Psoas muscle (tissue), 7 donors: ENCODE measurements at regions not wholly inside any gene's neighbourhood (a gene's known extent, or its start where the extent isn't known, plus 50 kb on each side); places are given as distances from the start of the nearest gene placed in this dataset.

Experiments used
- ATAC-seq, 4 donors: fragments of 200-7000 bp; cut with Tn5 transposase; one replicate each; pipeline ENCODE4 v1.9.1; 2020; ENCODE audit warnings: moderate library complexity in 3 of 4, mild to moderate bottlenecking in 2 of 4
- DNase-seq, 2 donors: peaks; one replicate each; pipeline ENCODE4 v3.0.0-alpha.2; 2020
- H3K27ac ChIP-seq: fragments of 200-600 bp; one replicate; pipeline ENCODE4 v1.8.0; 2022
- H3K27me3 ChIP-seq, 3 donors: fragments of 200-600 bp in 1 of 3; one replicate each; pipeline versions ENCODE4 v1.6.1 to v1.8.0; 2013 to 2022; ENCODE audit warnings: low read length in 2 of 3, mild to moderate bottlenecking in 2 of 3, moderate library complexity in 1 of 3; ENCODE audit not compliant: insufficient read depth in 3 of 3
- H3K36me3 ChIP-seq, 2 donors: fragments of 200-600 bp in 1 of 2; one replicate each; pipeline versions ENCODE4 v1.6.1 to v1.8.0; 2013 to 2022; ENCODE audit warnings: low read depth in 1 of 2, mild to moderate bottlenecking in 1 of 2, moderate library complexity in 1 of 2; ENCODE audit not compliant: insufficient read depth in 1 of 2
- H3K4me1 ChIP-seq: fragments of 200-600 bp; one replicate; pipeline ENCODE4 v1.8.0; 2022
- H3K4me3 ChIP-seq: fragments of 200-600 bp; one replicate; pipeline ENCODE4 v1.8.0; 2022; ENCODE audit warnings: mild to moderate bottlenecking
- H3K9me3 ChIP-seq: fragments of 200-600 bp; one replicate; pipeline ENCODE4 v1.8.0; 2022
- CTCF ChIP-seq: fragments of 200-600 bp; IDR thresholded peaks from one replicate; pipeline ENCODE4 v1.8.0; 2022; ENCODE audit warnings: antibody characterized with exemption
- WGBS, 3 donors: extraction: QIAGEN DNeasy Blood & Tissue Kit; methylation state at CpG; one replicate each; pipeline versions ENCODE4 v1.1.6 to v1.1.7; 2013; 5-methylcytosine and 5-hydroxymethylcytosine counted together
- intact Hi-C, 2 donors: fragments of 100-400 bp; cut with DNase I; formaldehyde crosslinking; loops; one replicate each; pipeline versions ENCODE4 v1.11.0 to v1.14.2; 2022
- donor health status: healthy with polysubstance abuse.
- donor health status: DM: no; HTN: no; CAD: no; lungs with moderate emphysema.
- donor health status: Bipolar disorder and iron deficiency.
- donor health status: healthy.
- donor health status: DM: yes; HTN: yes; CAD: no.
- donor health status: DM: no; HTN: no; CAD: no.
- donor health status: DM: yes; HTN: yes; CAD: no.

- 29 to 37% (median 30%) methylated on average over 49 to 51 of the region's 51 CpGs for WGBS, 3 donors
- TF ChIP-seq CTCF, result no peak
- Histone ChIP-seq H3K4me1 (no peaks in the 10 kb centered on the region), H3K4me3 (peak overlapping the region; percentile 55), H3K27ac (no peak overlapping the region), H3K27me3 (peaks cover 0 to 31% (median 5%) of the 10 kb centered on the region in 3 donors), H3K36me3 (no peaks in the 10 kb centered on the region), H3K9me3 (no peaks in the 10 kb centered on the region)
- DNase-seq (peak in 1 of 2 donors; percentile 14), ATAC-seq (peak in 1 of 4 donors; percentile 27)
- intact Hi-C loops, result no loop called here
Measured at GRCh38 chr6:17015551-17016381, 86.1 kb upstream of the STMND1 start.

- Histone ChIP-seq H3K27me3 (peaks cover 0 to 34% (median 5%) of the 10 kb centered on the region in 3 donors), H3K36me3 (no peaks in the 10 kb centered on the region), H3K9me3 (no peaks in the 10 kb centered on the region), H3K27ac (no peak overlapping the region), H3K4me3 (no peak overlapping the region), H3K4me1 (no peaks in the 10 kb centered on the region)
- intact Hi-C loops, result no loop called here
- no peak for TF ChIP-seq CTCF
- WGBS, 3 donors, result 71 to 89% (median 74%) methylated on average over 4 of the region's 4 CpGs
- DNase-seq (no peak), ATAC-seq (no peak)
Measured at GRCh38 chr6:17015144-17015543, 86.7 kb upstream of the STMND1 start.

GRCh38 chr6:17013701-17014100 lies 88.1 kb upstream of the STMND1 start:
- no peak overlapping the region for H3K4me3 ChIP-seq
- DNase-seq, result no peak
- ATAC-seq, result no peak
- no peak for TF ChIP-seq CTCF
- peaks cover 0 to 34% (median 5%) of the 10 kb centered on the region in 3 donors for H3K27me3 ChIP-seq
- no peak overlapping the region for H3K27ac ChIP-seq
- intact Hi-C loops, result no loop called here
- 84 to 88% (median 87%) methylated on average over 4 of the region's 4 CpGs for WGBS, 3 donors
- H3K9me3 ChIP-seq, result no peaks in the 10 kb centered on the region
- no peaks in the 10 kb centered on the region for H3K4me1 ChIP-seq
- H3K36me3 ChIP-seq, result no peaks in the 10 kb centered on the region

GRCh38 chr6:17012421-17013225 lies 89.2 kb upstream of the STMND1 start:
- no peaks in the 10 kb centered on the region for H3K36me3 ChIP-seq
- intact Hi-C loops, result no loop called here
- no peaks in the 10 kb centered on the region for H3K4me1 ChIP-seq
- DNase-seq (no peak), ATAC-seq (peak in 1 of 4 donors; percentile 19)
- peaks cover 5% of the 10 kb centered on the region for H3K9me3 ChIP-seq
- TF ChIP-seq CTCF, result no peak
- H3K4me3 ChIP-seq, result no peak overlapping the region
- H3K27me3 ChIP-seq, result peaks cover 0 to 34% (median 5%) of the 10 kb centered on the region in 3 donors
- H3K27ac ChIP-seq, result no peak overlapping the region
- 43 to 53% (median 46%) methylated on average over 12 of the region's 12 CpGs for WGBS, 3 donors
